SK-N-SH treated with all-trans-retinoic acid at 6 μM for 48 hours (cell line): ENCODE measurements at regions not wholly inside any gene's neighbourhood (a gene's known extent, or its start where the extent isn't known, plus 50 kb on each side); places are given as distances from the start of the nearest gene placed in this dataset.

Experiments used
- ATAC-seq: fragments of 200-7000 bp; cut with Tn5 transposase; 3 replicates; pipeline ENCODE4 v1.9.1; 2020; ENCODE audit warnings: mild to moderate bottlenecking, moderate library complexity
- ARNTL ChIP-seq: fragments of 450-650 bp; formaldehyde crosslinking; IDR thresholded peaks from 2 replicates; pipeline ENCODE4 v1.5.0; 2020; ENCODE audit warnings: low read depth, mild to moderate bottlenecking, moderate library complexity, borderline replicate concordance
- BACH2 ChIP-seq: fragments of 250-450 bp; sonication (Bioruptor Pico); IDR thresholded peaks from 2 replicates; pipeline ENCODE4 v1.9.0; 2021; ENCODE audit warnings: mild to moderate bottlenecking, borderline replicate concordance
- CSDC2 ChIP-seq: fragments of 250-450 bp; sonication (Bioruptor Pico); IDR thresholded peaks from 2 replicates; pipeline ENCODE4 v1.5.0; 2020; ENCODE audit warnings: mild to moderate bottlenecking, moderate library complexity
- GLIS3 ChIP-seq: fragments of 250-450 bp; sonication (Bioruptor Pico); IDR thresholded peaks from 2 replicates; pipeline ENCODE4 v1.5.0; 2020; ENCODE audit warnings: mild to moderate bottlenecking, moderate library complexity
- ISL1 ChIP-seq: fragments of 250-450 bp; sonication (Bioruptor Pico); IDR thresholded peaks from 2 replicates; pipeline ENCODE4 v2.1.2; 2022; ENCODE audit warnings: mild to moderate bottlenecking, moderate library complexity
- OSR1 ChIP-seq: fragments of 250-450 bp; sonication (Bioruptor Pico); IDR thresholded peaks from 2 replicates; pipeline ENCODE4 v1.8.0; 2022; ENCODE audit warnings: moderate library complexity, mild to moderate bottlenecking, inconsistent platforms
- POU6F1 ChIP-seq: fragments of 250-450 bp; sonication (Bioruptor Pico); IDR thresholded peaks from 2 replicates; pipeline ENCODE4 v1.8.0; 2021; ENCODE audit warnings: low read depth, mild to moderate bottlenecking, moderate library complexity, borderline replicate concordance
- RARB ChIP-seq: fragments of 250-450 bp; sonication (Bioruptor Pico); IDR thresholded peaks from 2 replicates; pipeline ENCODE4 v1.8.0; 2021; ENCODE audit warnings: mild to moderate bottlenecking, moderate library complexity
- SNAI2 ChIP-seq: fragments of 250-450 bp; sonication (Bioruptor Pico); IDR thresholded peaks from 2 replicates; pipeline ENCODE4 v1.5.0; 2020; ENCODE audit warnings: mild to moderate bottlenecking, moderate library complexity
- TCF4 ChIP-seq: fragments of 250-450 bp; sonication (Bioruptor Pico); IDR thresholded peaks from 2 replicates; pipeline ENCODE4 v1.8.0; 2021; ENCODE audit warnings: mild to moderate bottlenecking, moderate library complexity, borderline replicate concordance
- TOX ChIP-seq: fragments of 250-450 bp; sonication (Bioruptor Pico); IDR thresholded peaks from 2 replicates; pipeline ENCODE4 v1.8.0; 2021; ENCODE audit warnings: mild to moderate bottlenecking, moderate library complexity, borderline replicate concordance
- TSHZ2 ChIP-seq: fragments of 250-450 bp; sonication (Bioruptor Pico); IDR thresholded peaks from 2 replicates; pipeline ENCODE4 v1.5.0; 2020; ENCODE audit warnings: mild to moderate bottlenecking, moderate library complexity
- ZC3H10 ChIP-seq: fragments of 250-450 bp; sonication (Bioruptor Pico); IDR thresholded peaks from 2 replicates; pipeline ENCODE4 v1.5.1; 2021; ENCODE audit warnings: mild to moderate bottlenecking, moderate library complexity
- ZFP3 ChIP-seq: fragments of 250-450 bp; sonication (Bioruptor Pico); IDR thresholded peaks from 2 replicates; pipeline ENCODE4 v1.5.0; 2020; ENCODE audit warnings: mild to moderate bottlenecking, moderate library complexity
- ZFP30 ChIP-seq: fragments of 450-650 bp; formaldehyde crosslinking; IDR thresholded peaks from 2 replicates; pipeline ENCODE4 v1.5.0; 2022; ENCODE audit warnings: mild to moderate bottlenecking, moderate library complexity
- ZNF565 ChIP-seq: fragments of 450-650 bp; formaldehyde crosslinking; conservative IDR thresholded peaks from 2 replicates; pipeline ENCODE4 v1.5.0; 2020; ENCODE audit warnings: low read depth, mild to moderate bottlenecking, moderate library complexity
- ZNF70 ChIP-seq: fragments of 450-650 bp; formaldehyde crosslinking; IDR thresholded peaks from 2 replicates; pipeline ENCODE4 v1.5.0; 2020; ENCODE audit warnings: mild to moderate bottlenecking, moderate library complexity
- ZNF8 ChIP-seq: fragments of 450-650 bp; formaldehyde crosslinking; IDR thresholded peaks from 2 replicates; pipeline ENCODE4 v1.5.0; 2020; ENCODE audit warnings: mild to moderate bottlenecking, moderate library complexity
- TF ChIP-seq, protein P1 (sequence below): fragments of 250-450 bp; sonication (Bioruptor Pico); IDR thresholded peaks from 2 replicates; pipeline ENCODE4 v1.5.1; 2021; ENCODE audit warnings: mild to moderate bottlenecking, moderate library complexity
- TF ChIP-seq, protein P2 (sequence below): fragments of 250-450 bp; sonication (Bioruptor Pico); IDR thresholded peaks from 2 replicates; pipeline ENCODE4 v1.5.1; 2020; ENCODE audit warnings: low read depth, mild to moderate bottlenecking, moderate library complexity
- TF ChIP-seq, protein P3 (sequence below): fragments of 250-450 bp; sonication (Bioruptor Pico); IDR thresholded peaks from 2 replicates; pipeline ENCODE4 v1.8.0; 2020; ENCODE audit warnings: mild to moderate bottlenecking, moderate library complexity, borderline replicate concordance

GRCh38 chrX:98077440-98077839, 1193.7 kb downstream of the RPA4 start:
- TF ChIP-seq RARB (CRISPR knock-in tag) (no peak), OSR1 (CRISPR knock-in tag) (no peak), TOX (no peak), TSHZ2 (no peak), TCF4 (CRISPR knock-in tag) (no peak), ZNF8 (CRISPR knock-in tag) (no peak), GLIS3 (CRISPR knock-in tag) (no peak)
- TF ChIP-seq, protein P1, sequence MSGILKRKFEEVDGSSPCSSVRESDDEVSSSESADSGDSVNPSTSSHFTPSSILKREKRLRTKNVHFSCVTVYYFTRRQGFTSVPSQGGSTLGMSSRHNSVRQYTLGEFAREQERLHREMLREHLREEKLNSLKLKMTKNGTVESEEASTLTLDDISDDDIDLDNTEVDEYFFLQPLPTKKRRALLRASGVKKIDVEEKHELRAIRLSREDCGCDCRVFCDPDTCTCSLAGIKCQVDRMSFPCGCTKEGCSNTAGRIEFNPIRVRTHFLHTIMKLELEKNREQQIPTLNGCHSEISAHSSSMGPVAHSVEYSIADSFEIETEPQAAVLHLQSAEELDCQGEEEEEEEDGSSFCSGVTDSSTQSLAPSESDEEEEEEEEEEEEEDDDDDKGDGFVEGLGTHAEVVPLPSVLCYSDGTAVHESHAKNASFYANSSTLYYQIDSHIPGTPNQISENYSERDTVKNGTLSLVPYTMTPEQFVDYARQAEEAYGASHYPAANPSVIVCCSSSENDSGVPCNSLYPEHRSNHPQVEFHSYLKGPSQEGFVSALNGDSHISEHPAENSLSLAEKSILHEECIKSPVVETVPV (CRISPR knock-in tag), result no peak
- TF ChIP-seq, protein P2, sequence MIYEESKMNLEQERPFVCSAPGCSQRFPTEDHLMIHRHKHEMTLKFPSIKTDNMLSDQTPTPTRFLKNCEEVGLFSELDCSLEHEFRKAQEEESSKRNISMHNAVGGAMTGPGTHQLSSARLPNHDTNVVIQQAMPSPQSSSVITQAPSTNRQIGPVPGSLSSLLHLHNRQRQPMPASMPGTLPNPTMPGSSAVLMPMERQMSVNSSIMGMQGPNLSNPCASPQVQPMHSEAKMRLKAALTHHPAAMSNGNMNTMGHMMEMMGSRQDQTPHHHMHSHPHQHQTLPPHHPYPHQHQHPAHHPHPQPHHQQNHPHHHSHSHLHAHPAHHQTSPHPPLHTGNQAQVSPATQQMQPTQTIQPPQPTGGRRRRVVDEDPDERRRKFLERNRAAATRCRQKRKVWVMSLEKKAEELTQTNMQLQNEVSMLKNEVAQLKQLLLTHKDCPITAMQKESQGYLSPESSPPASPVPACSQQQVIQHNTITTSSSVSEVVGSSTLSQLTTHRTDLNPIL, result no peak
- TF ChIP-seq, all 23 proteins: peak for 0
- ATAC-seq, result no peak

DNA sequence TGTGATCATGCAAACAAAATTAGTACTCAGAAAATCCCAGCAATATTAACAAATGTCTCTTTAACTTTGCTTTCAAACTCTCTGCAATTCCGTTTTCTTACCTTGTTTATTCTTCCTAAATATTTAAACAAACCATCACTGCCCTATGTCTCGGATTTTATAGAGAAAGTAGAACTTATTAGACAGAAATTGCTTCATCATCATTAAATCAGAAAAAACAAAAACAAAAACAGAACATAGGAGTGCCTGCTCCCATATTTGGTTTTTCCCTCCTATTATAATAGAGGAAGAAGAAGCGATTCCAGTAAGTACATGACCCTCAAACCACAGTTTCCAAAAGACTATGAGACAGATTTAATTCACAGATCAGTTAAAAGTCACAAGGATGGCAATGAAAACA, 1228.0 kb downstream of the RPA4 start:
- TF ChIP-seq TCF4 (CRISPR knock-in tag) (no peak), BACH2 (CRISPR knock-in tag) (no peak), ARNTL (CRISPR knock-in tag) (no peak), SNAI2 (CRISPR knock-in tag) (no peak), GLIS3 (CRISPR knock-in tag) (no peak), ZFP30 (CRISPR knock-in tag) (no peak), ZNF565 (CRISPR knock-in tag) (no peak), OSR1 (CRISPR knock-in tag) (no peak), POU6F1 (no peak), ZNF70 (CRISPR knock-in tag) (no peak), TOX (no peak), RARB (CRISPR knock-in tag) (no peak), ISL1 (CRISPR knock-in tag) (no peak), CSDC2 (CRISPR knock-in tag) (no peak), ZC3H10 (no peak), TSHZ2 (no peak), ZFP3 (no peak)
- TF ChIP-seq, protein P2, result no peak
- TF ChIP-seq, protein P1 (CRISPR knock-in tag), result no peak
- TF ChIP-seq, protein P3, sequence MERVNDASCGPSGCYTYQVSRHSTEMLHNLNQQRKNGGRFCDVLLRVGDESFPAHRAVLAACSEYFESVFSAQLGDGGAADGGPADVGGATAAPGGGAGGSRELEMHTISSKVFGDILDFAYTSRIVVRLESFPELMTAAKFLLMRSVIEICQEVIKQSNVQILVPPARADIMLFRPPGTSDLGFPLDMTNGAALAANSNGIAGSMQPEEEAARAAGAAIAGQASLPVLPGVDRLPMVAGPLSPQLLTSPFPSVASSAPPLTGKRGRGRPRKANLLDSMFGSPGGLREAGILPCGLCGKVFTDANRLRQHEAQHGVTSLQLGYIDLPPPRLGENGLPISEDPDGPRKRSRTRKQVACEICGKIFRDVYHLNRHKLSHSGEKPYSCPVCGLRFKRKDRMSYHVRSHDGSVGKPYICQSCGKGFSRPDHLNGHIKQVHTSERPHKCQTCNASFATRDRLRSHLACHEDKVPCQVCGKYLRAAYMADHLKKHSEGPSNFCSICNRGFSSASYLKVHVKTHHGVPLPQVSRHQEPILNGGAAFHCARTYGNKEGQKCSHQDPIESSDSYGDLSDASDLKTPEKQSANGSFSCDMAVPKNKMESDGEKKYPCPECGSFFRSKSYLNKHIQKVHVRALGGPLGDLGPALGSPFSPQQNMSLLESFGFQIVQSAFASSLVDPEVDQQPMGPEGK (CRISPR knock-in tag), result no peak
- no peak for ATAC-seq
